ENCODE measurements at regions not wholly inside any gene's neighbourhood (a gene's known extent, or its start where the extent isn't known, plus 50 kb on each side); places are given as distances from the start of the nearest gene placed in this dataset.

DNA sequence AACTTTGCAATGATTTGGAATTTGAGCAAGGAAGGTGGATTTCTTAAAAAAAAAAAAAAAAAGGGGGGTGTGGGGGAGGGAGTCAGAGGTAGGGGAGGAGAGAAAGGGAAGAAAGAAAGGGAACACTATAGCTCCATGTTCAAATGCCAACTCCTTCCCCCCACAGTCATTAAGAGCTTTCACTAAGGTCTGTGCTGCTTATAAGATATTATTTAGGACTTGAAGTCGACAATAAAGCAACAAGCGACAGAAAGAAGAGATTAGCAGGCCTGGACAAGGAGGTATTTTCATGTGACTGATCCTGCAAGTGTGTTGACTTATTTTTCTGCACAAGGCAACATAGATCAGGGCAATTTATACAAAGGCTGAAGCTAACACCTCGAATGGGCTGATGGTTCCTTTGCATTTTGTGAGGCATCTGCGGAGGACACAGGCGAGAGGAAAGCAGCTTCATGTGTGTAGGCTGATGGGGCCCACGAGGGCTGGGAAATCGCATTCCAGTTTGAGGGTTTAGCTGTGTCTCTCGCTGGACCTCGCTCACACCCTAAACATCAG lies 382.0 kb downstream of the SOX11 start:
- Histone ChIP-seq H3K14ac (ENCODE audit: insufficient read length) (no peak overlapping the region), H3K27ac (ENCODE audit: low read depth, low read length) (no peak overlapping the region), H4K5ac (ENCODE audit: insufficient read length, low read depth, low read length) (no peak overlapping the region), H4K20me1 (replicated peaks in 1 of 2; ENCODE audit: control insufficient read depth in 1 of 2, insufficient read depth in 2 of 2, low read length in 2 of 2) (no peaks in the 10 kb centered on the region), H4K91ac (replicated peaks; ENCODE audit: insufficient read length, low read length) (peak overlapping the region; percentile 5), H3K4me3 (ENCODE audit: extremely low read depth in 1 of 4, insufficient read depth in 2 of 4, low read depth in 3 of 4, low read length in 4 of 4) (peak overlapping the region in 1 of 4 experiments; percentile 31; a peak in 1 of 8 replicates), H3K23ac (ENCODE audit: insufficient read length) (no peak overlapping the region), H3K4me2 (ENCODE audit: insufficient read depth in 1 of 2, low read depth in 2 of 2, low read length in 2 of 2) (peak overlapping the region; percentile 37 to 50; a peak in 3 of 4 replicates), H3K27me3 (replicated peaks in 1 of 4; ENCODE audit: control insufficient read depth in 3 of 4, extremely low read depth in 1 of 4, insufficient read depth in 3 of 4, low read length in 3 of 4) (no peaks in the 10 kb centered on the region), H2BK120ac (replicated peaks; ENCODE audit: low read depth, low read length) (no peak overlapping the region), H3K79me2 (ENCODE audit: control insufficient read depth in 1 of 2, insufficient read depth in 2 of 2, low read length in 2 of 2) (no peaks in the 10 kb centered on the region), H2BK5ac (ENCODE audit: low read depth, low read length) (no peak overlapping the region), H3K56ac (replicated peaks; ENCODE audit: insufficient read length, low read depth, low read length) (no peak overlapping the region), H3K9ac (replicated peaks in 1 of 4; ENCODE audit: extremely low read depth in 1 of 4, low read depth in 3 of 4, low read length in 3 of 4) (no peak overlapping the region), H3K4me1 (replicated peaks in 1 of 4; ENCODE audit: control insufficient read depth in 3 of 4, insufficient read depth in 4 of 4, low read length in 3 of 4) (peaks cover 14 to 26% (median 23%) of the 10 kb centered on the region in 4 experiments), H3K4ac (replicated peaks; ENCODE audit: insufficient read length, low read depth, low read length) (no peak overlapping the region), H3K9me3 (ENCODE audit: insufficient read depth in 2 of 2, low read depth in 1 of 2, low read length in 1 of 2) (no peaks in the 10 kb centered on the region), H2BK12ac (ENCODE audit: low read depth, low read length) (no peak overlapping the region), H3K79me1 (ENCODE audit: low read depth, low read length) (no peaks in the 10 kb centered on the region), H2BK15ac (ENCODE audit: low read length) (no peak overlapping the region), H3K23me2 (ENCODE audit: low read depth, low read length) (no peaks in the 10 kb centered on the region), H3K18ac (ENCODE audit: extremely low read depth, low read length) (no peak overlapping the region; the same call in 1 of the 2 replicates), H2BK20ac (ENCODE audit: low read length) (no peak overlapping the region), H2AK5ac (ENCODE audit: low read depth, low read length) (no peak overlapping the region), H2AFZ (ENCODE audit: low read length) (peak overlapping the region; percentile 89), H3K36me3 (ENCODE audit: control insufficient read depth in 2 of 4, insufficient read depth in 4 of 4, low read length in 3 of 4) (no peaks in the 10 kb centered on the region), H4K8ac (ENCODE audit: extremely low read depth, insufficient read depth, low read length) (no peak overlapping the region)
- WGBS, 2 experiments (ENCODE audit: extremely low coverage in 1 of 2, insufficient coverage in 1 of 2, insufficient read length in 1 of 2, insufficient replicate concordance in 2 of 2, low coverage in 1 of 2, low lambda C conversion rate in 2 of 2, missing lambda C conversion rate in 1 of 2): 76% methylated on average over 9 of the region's 9 CpGs; no CpG with 5 or more reads in 1 of the 2 experiments
- no peak for FAIRE-seq
- ChIA-PET CTCF (ENCODE audit: partially characterized antibody) (interaction anchor here (0.7 to 1.6 kb wide), 4 partner anchors 19 to 95 kb away, joined by 3 to 4 read pairs (median 3); no protein-coding TSS in a partner anchor), POLR2A (ENCODE audit: partially characterized antibody) (no interaction called here)
- DNase-seq (ENCODE audit: low read depth in 1 of 2, low spot score in 2 of 2): no peak
- no peak for TF ChIP-seq CBX8 (IDR thresholded peaks at IDR 0.05; ENCODE audit: borderline replicate concordance, low read depth, low read length)
- no peak for TF ChIP-seq BCL11A (IDR thresholded peaks at IDR 0.05; ENCODE audit: low read depth in 2 of 2, low read length in 2 of 2)
- TF ChIP-seq NRF1 (IDR thresholded peaks at IDR 0.05; ENCODE audit: low read depth, low read length): no peak

All from H1 (cell line).